SK-N-SH (cell line): ENCODE measurements at regions not wholly inside any gene's neighbourhood (a gene's known extent, or its start where the extent isn't known, plus 50 kb on each side); places are given as distances from the start of the nearest gene placed in this dataset.

Experiments used
- CTCF ChIA-PET: fragments of 300-600, 350-600 bp; formaldehyde crosslinking; extraction: SDS; loops from one replicate; lab custom pipeline; 2021; lab: Yijun Ruan, JAX
- POLR2A ChIA-PET: fragments of 350-600 bp; sonication (Branson Sonifier 250); formaldehyde crosslinking; extraction: SDS; loops from one replicate; lab custom pipeline; 2020; ENCODE audit warnings: antibody characterized with exemption, inconsistent platforms; lab: Yijun Ruan, JAX
- DNase-seq: peaks from one replicate; pipeline ENCODE4 v3.0.0; 2012
- H2AFZ ChIP-seq: fragments of 200-600 bp; sonication (generic); 2 replicates; pipeline ENCODE4 v1.8.1; 2016; ENCODE audit warnings: antibody characterized with exemption, mild to moderate bottlenecking, low read depth
- H3F3A ChIP-seq: fragments of 200-600 bp; sonication (generic); replicated peaks from 2 replicates; pipeline ENCODE3; 2016; ENCODE audit warnings: antibody characterized with exemption, mild to moderate bottlenecking; ENCODE audit not compliant: insufficient read depth
- H3K27ac ChIP-seq, 2 experiments: fragments of 200-500 bp in 1 of 2; fragments of 200-600 bp in 1 of 2; sonication (Bioruptor generic) in 1 of 2; sonication (generic), shearing (Covaris generic) in 1 of 2; 2 replicates each; pipeline versions ENCODE4 v1.5.1 to v1.6.1; 2014 to 2016; ENCODE audit warnings: low read depth in 2 of 2, inconsistent platforms in 1 of 2, low read length in 1 of 2, mild to moderate bottlenecking in 1 of 2, mixed read lengths in 1 of 2
- H3K27me3 ChIP-seq: fragments of 200-600 bp; sonication (generic), shearing (Covaris generic); 2 replicates; pipeline ENCODE4 v1.6.1; 2016; ENCODE audit warnings: mixed run types; ENCODE audit not compliant: insufficient read depth
- H3K36me3 ChIP-seq, 2 experiments: fragments of 200-500 bp in 1 of 2; fragments of 200-600 bp in 1 of 2; sonication (Bioruptor generic) in 1 of 2; sonication (generic) in 1 of 2; replicated peaks in 1 of 2; 2 replicates each; pipeline versions ENCODE3 to v1.5.1; 2014 to 2016; ENCODE audit warnings: low read length in 1 of 2, mild to moderate bottlenecking in 1 of 2; ENCODE audit not compliant: insufficient read depth in 2 of 2, control insufficient read depth in 1 of 2
- H3K4me1 ChIP-seq, 2 experiments: fragments of 200-500 bp in 1 of 2; fragments of 200-600 bp in 1 of 2; sonication (Bioruptor generic) in 1 of 2; sonication (generic), shearing (Covaris generic) in 1 of 2; 2 replicates each; pipeline versions ENCODE4 v1.5.1 to v1.6.1; 2014 to 2016; ENCODE audit warnings: low read depth in 1 of 2, low read length in 1 of 2, mixed run types in 1 of 2; ENCODE audit not compliant: insufficient read depth in 2 of 2, control insufficient read depth in 1 of 2
- H3K4me2 ChIP-seq: fragments of 200-600 bp; sonication (generic), shearing (Covaris generic); 2 replicates; pipeline ENCODE4 v1.6.1; 2017; ENCODE audit warnings: mixed run types
- H3K4me3 ChIP-seq, 2 experiments: fragments of 200-500 bp in 1 of 2; fragments of 200-600 bp in 1 of 2; sonication (Bioruptor generic) in 1 of 2; sonication (generic), shearing (Covaris generic) in 1 of 2; 2 replicates each; pipeline versions ENCODE4 v1.5.1 to v1.8.1; 2014 to 2016; ENCODE audit warnings: low read depth in 2 of 2, inconsistent platforms in 1 of 2, low read length in 1 of 2, mild to moderate bottlenecking in 1 of 2, mixed read lengths in 1 of 2, moderate library complexity in 1 of 2
- H3K79me2 ChIP-seq: fragments of 200-600 bp; sonication (generic); 2 replicates; pipeline ENCODE4 v1.8.1; 2017; ENCODE audit warnings: mild to moderate bottlenecking; ENCODE audit not compliant: insufficient read depth
- H3K9ac ChIP-seq: fragments of 200-600 bp; sonication (generic); 2 replicates; pipeline ENCODE4 v1.6.1; 2017; ENCODE audit warnings: mixed run types
- H3K9me2 ChIP-seq: fragments of 200-600 bp; sonication (generic); 2 replicates; pipeline ENCODE4 v1.6.1; 2017; ENCODE audit warnings: mixed run types
- H3K9me3 ChIP-seq: fragments of 200-600 bp; sonication (generic); 2 replicates; pipeline ENCODE4 v1.6.1; 2017; ENCODE audit warnings: mixed run types, mild to moderate bottlenecking, moderate library complexity
- H4K20me1 ChIP-seq: fragments of 200-600 bp; sonication (generic); 2 replicates; pipeline ENCODE4 v1.6.1; 2017; ENCODE audit warnings: mild to moderate bottlenecking, mixed run types; ENCODE audit not compliant: insufficient read depth
- CHD2 ChIP-seq: fragments of 150-350 bp; IDR thresholded peaks from 2 replicates; pipeline ENCODE4 v1.6.1; 2018; ENCODE audit warnings: low read length; ENCODE audit not compliant: partially characterized antibody
- EZH2phosphoT487 ChIP-seq: fragments of 200-600 bp; sonication (generic); IDR thresholded peaks from 2 replicates; pipeline ENCODE4 v1.6.1; 2017; ENCODE audit warnings: low read depth, mixed run types, mild to moderate bottlenecking, antibody characterized with exemption, moderate library complexity, borderline replicate concordance
- FOXJ3 ChIP-seq: sonication (generic); formaldehyde crosslinking; IDR thresholded peaks from 2 replicates; pipeline ENCODE4 v1.5.1; 2020; ENCODE audit warnings: mild to moderate bottlenecking, missing genetic modification reagents
- FOXM1 ChIP-seq: IDR thresholded peaks from 2 replicates; pipeline ENCODE4 v1.4.0; 2012; ENCODE audit warnings: low read depth, mild to moderate bottlenecking
- GABPA ChIP-seq: IDR thresholded peaks from 2 replicates; pipeline ENCODE4 v1.4.0; 2012; ENCODE audit warnings: low read depth, mild to moderate bottlenecking
- MEF2A ChIP-seq: IDR thresholded peaks from 2 replicates; pipeline ENCODE4 v1.4.0; 2012; ENCODE audit warnings: low read depth, borderline replicate concordance
- RAD21 ChIP-seq: IDR thresholded peaks from 2 replicates; pipeline ENCODE4 v1.6.1; 2012; ENCODE audit warnings: mild to moderate bottlenecking, low read length
- RCOR1 ChIP-seq: fragments of 150-350 bp; IDR thresholded peaks from 2 replicates; pipeline ENCODE4 v1.6.1; 2017; ENCODE audit warnings: antibody characterized with exemption, low read length
- RFX5 ChIP-seq: IDR thresholded peaks from 2 replicates; pipeline ENCODE4 v1.6.1; 2012; ENCODE audit warnings: mild to moderate bottlenecking, improper control_type of control experiment, low read length
- SIN3A ChIP-seq: IDR thresholded peaks from 2 replicates; pipeline ENCODE4 v1.6.1; 2012; ENCODE audit warnings: low read depth, mild to moderate bottlenecking, low read length, moderate library complexity, borderline replicate concordance
- TAF1 ChIP-seq: IDR thresholded peaks from 2 replicates; pipeline ENCODE4 v1.6.1; 2012; ENCODE audit warnings: low read depth, mild to moderate bottlenecking, low read length, moderate library complexity, borderline replicate concordance
- TCF12 ChIP-seq: IDR thresholded peaks from 2 replicates; pipeline ENCODE4 v1.4.0; 2012
- TEAD4 ChIP-seq: IDR thresholded peaks from 2 replicates; pipeline ENCODE4 v1.4.0; 2012; ENCODE audit warnings: mild to moderate bottlenecking, borderline replicate concordance; ENCODE audit not compliant: insufficient read depth
- YY1 ChIP-seq: IDR thresholded peaks from 2 replicates; pipeline ENCODE4 v1.4.0; 2012; ENCODE audit warnings: low read depth, mild to moderate bottlenecking
- WGBS: methylation state at CpG from one replicate; pipeline ENCODE4 v1.1.6; 2017; ENCODE audit warnings: low lambda C conversion rate; 5-methylcytosine and 5-hydroxymethylcytosine counted together
- TF ChIP-seq, protein P1 (sequence below): fragments of 150-350 bp; IDR thresholded peaks from 2 replicates; pipeline ENCODE4 v1.6.1; 2017; ENCODE audit warnings: antibody characterized with exemption, low read length, low read depth, borderline replicate concordance
- TF ChIP-seq, protein P2 (sequence below): IDR thresholded peaks from 2 replicates; pipeline ENCODE4; 2012

DNA sequence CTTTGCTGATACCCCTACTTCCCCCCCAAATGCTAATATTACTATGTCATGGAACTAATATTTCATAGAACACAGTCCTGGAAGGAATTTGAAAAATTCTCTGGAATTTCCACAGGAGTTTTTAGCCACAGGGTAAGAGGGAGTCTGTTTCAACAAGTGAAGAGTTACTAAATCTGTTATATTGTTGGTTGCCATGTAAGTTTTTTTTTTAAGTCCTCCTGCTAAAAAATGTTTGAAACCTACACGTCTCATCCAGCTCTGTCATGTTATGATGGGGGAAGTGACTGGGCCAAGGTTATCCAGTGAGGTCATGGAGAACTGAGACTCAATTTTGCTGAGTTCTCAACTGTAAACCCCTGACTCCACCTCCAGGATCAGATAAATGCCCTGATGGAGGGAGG is 60.8 kb upstream of the USP24 start:
- no peak overlapping the region for H2AFZ ChIP-seq
- no peak overlapping the region for H3K4me2 ChIP-seq
- no peaks in the 10 kb centered on the region for H3K9me2 ChIP-seq
- H3F3A ChIP-seq: no peaks in the 10 kb centered on the region
- CTCF ChIA-PET: interaction anchor here (2.6 to 9.7 kb wide), 3 partner anchors 12 to 137 kb away, joined by 21 to 151 read pairs (median 22); no protein-coding TSS in a partner anchor
- no peaks in the 10 kb centered on the region for H4K20me1 ChIP-seq
- no peak overlapping the region for H3K4me3 ChIP-seq
- H3K79me2 ChIP-seq: no peaks in the 10 kb centered on the region
- no peak for DNase-seq
- TF ChIP-seq, protein P1, sequence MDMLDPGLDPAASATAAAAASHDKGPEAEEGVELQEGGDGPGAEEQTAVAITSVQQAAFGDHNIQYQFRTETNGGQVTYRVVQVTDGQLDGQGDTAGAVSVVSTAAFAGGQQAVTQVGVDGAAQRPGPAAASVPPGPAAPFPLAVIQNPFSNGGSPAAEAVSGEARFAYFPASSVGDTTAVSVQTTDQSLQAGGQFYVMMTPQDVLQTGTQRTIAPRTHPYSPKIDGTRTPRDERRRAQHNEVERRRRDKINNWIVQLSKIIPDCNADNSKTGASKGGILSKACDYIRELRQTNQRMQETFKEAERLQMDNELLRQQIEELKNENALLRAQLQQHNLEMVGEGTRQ: no peak
- TF ChIP-seq MEF2A (no peak), RCOR1 (no peak), RAD21 (no peak), RFX5 (no peak), FOXM1 (no peak), TCF12 (no peak), TEAD4 (no peak)
- no peak overlapping the region for H3K9ac ChIP-seq
- peaks cover 3 to 10% of the 10 kb centered on the region in 2 experiments; a peak in 2 of 4 replicates for H3K4me1 ChIP-seq
- H3K36me3 ChIP-seq: no peaks in the 10 kb centered on the region
- H3K27me3 ChIP-seq: no peaks in the 10 kb centered on the region
- no peaks in the 10 kb centered on the region for H3K9me3 ChIP-seq
- POLR2A ChIA-PET: no interaction called here
- no peak overlapping the region for H3K27ac ChIP-seq
- 67% methylated on average over 1 of the region's 1 CpG for WGBS

DNA sequence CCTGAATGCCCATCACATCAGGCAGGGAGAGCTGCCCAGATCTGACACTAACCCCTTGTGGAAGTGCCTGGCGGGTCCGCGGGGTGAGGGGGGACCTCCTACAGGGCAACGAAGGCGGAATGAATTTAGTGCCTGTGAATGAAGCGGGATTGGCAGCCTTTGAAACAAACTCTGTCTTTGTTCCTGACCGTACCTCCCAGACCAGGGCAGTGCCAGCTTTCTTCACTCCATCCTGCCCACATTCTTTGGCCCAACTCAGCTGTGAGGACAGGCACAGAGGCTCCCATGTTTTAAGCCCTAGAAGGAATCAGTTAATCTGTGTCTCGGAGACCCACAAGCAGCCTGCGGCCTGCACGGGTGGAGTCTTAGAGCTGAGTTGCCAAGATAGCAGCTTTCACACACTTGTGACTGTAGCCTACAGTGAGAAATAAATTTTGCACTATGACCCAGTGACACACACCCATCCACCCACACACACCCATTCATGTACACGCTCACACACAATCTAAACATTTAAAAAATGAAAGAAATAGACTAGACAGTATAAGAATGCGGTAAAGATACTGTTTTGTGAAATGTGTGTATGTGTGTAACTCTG is 60.1 kb upstream of the USP24 start:
- peaks cover 3 to 10% of the 10 kb centered on the region in 2 experiments; a peak in 2 of 4 replicates for H3K4me1 ChIP-seq
- no peaks in the 10 kb centered on the region for H3K79me2 ChIP-seq
- no peak overlapping the region for H3K9ac ChIP-seq
- H3K4me3 ChIP-seq: no peak overlapping the region
- no peaks in the 10 kb centered on the region for H3K27me3 ChIP-seq
- no peak overlapping the region for H2AFZ ChIP-seq
- no peaks in the 10 kb centered on the region for H3K36me3 ChIP-seq
- no peaks in the 10 kb centered on the region for H3F3A ChIP-seq
- H4K20me1 ChIP-seq: no peaks in the 10 kb centered on the region
- DNase-seq: no peak
- H3K9me3 ChIP-seq: no peaks in the 10 kb centered on the region
- TF ChIP-seq GABPA: no peak
- no peak for TF ChIP-seq FOXM1
- no peak for TF ChIP-seq FOXJ3 (CRISPR knock-in tag)
- TF ChIP-seq TEAD4: no peak
- TF ChIP-seq, protein P2, sequence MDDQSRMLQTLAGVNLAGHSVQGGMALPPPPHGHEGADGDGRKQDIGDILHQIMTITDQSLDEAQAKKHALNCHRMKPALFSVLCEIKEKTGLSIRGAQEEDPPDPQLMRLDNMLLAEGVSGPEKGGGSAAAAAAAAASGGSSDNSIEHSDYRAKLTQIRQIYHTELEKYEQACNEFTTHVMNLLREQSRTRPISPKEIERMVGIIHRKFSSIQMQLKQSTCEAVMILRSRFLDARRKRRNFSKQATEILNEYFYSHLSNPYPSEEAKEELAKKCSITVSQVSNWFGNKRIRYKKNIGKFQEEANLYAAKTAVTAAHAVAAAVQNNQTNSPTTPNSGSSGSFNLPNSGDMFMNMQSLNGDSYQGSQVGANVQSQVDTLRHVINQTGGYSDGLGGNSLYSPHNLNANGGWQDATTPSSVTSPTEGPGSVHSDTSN: no peak
- no peak for TF ChIP-seq EZH2phosphoT487
- no peak for TF ChIP-seq YY1
- no peak for TF ChIP-seq CHD2
- no peak for TF ChIP-seq TAF1
- no peak for TF ChIP-seq RCOR1
- no peak for TF ChIP-seq SIN3A
- CTCF ChIA-PET: interaction anchor here (1.2 to 9.7 kb wide), 3 partner anchors 11 to 1434 kb away, joined by 3 to 151 read pairs (median 21); no protein-coding TSS in a partner anchor
- H3K27ac ChIP-seq: no peak overlapping the region
- WGBS: 92% methylated on average over 11 of the region's 12 CpGs
- no peaks in the 10 kb centered on the region for H3K9me2 ChIP-seq
- POLR2A ChIA-PET: no interaction called here
- no peak overlapping the region for H3K4me2 ChIP-seq
